GM23338 (cell line): ENCODE measurements at regions not wholly inside any gene's neighbourhood (a gene's known extent, or its start where the extent isn't known, plus 50 kb on each side); places are given as distances from the start of the nearest gene placed in this dataset.

ENCODE experiments used
- CREB1 ChIP-seq: fragments of 250-450 bp; sonication (Bioruptor Pico); IDR thresholded peaks from 2 replicates; pipeline ENCODE4 v1.5.0; 2020; ENCODE audit warnings: low read depth, mild to moderate bottlenecking, moderate library complexity
- CTCF ChIP-seq, 2 experiments: fragments of 200-600 bp in 1 of 2; sonication (generic) in 1 of 2; conservative IDR thresholded peaks; 2 replicates each; pipeline versions ENCODE4 v1.5.1 to v1.6.1; 2016 to 2017; ENCODE audit warnings: antibody characterized with exemption in 2 of 2, low read depth in 2 of 2, mild to moderate bottlenecking in 2 of 2, moderate library complexity in 1 of 2
- EZH2 ChIP-seq: fragments of 200-600 bp; sonication (generic); IDR thresholded peaks from one replicate; pipeline ENCODE4 v1.8.0; 2017; ENCODE audit warnings: antibody characterized with exemption, mild to moderate bottlenecking, low read depth; ENCODE audit not compliant: unreplicated experiment
- EZH2phosphoT487 ChIP-seq: fragments of 200-600 bp; sonication (generic); IDR thresholded peaks from one replicate; pipeline ENCODE4 v1.8.1; 2018; ENCODE audit warnings: antibody characterized with exemption; ENCODE audit not compliant: unreplicated experiment
- JUNB ChIP-seq: IDR thresholded peaks from one replicate; pipeline ENCODE4 v1.6.1; 2016; ENCODE audit warnings: antibody characterized with exemption; ENCODE audit not compliant: unreplicated experiment
- NANOG ChIP-seq: IDR thresholded peaks from 2 replicates; pipeline ENCODE4 v1.6.1; 2016; ENCODE audit warnings: antibody characterized with exemption, borderline replicate concordance
- POLR2AphosphoS5 ChIP-seq: IDR thresholded peaks from 2 replicates; pipeline ENCODE4 v1.6.1; 2016; ENCODE audit warnings: antibody characterized with exemption, low read depth
- ZNF114 ChIP-seq: fragments of 250-450 bp; sonication (Bioruptor Pico); IDR thresholded peaks from 2 replicates; pipeline ENCODE4 v1.5.0; 2020; ENCODE audit warnings: mild to moderate bottlenecking, moderate library complexity
- TF ChIP-seq, protein P1 (sequence below): IDR thresholded peaks from one replicate; pipeline ENCODE4 v1.6.1; 2018; ENCODE audit warnings: antibody characterized with exemption; ENCODE audit not compliant: unreplicated experiment
- TF ChIP-seq, protein P2 (sequence below): IDR thresholded peaks from 2 replicates; pipeline ENCODE4 v1.6.1; 2016; ENCODE audit warnings: antibody characterized with exemption

DNA sequence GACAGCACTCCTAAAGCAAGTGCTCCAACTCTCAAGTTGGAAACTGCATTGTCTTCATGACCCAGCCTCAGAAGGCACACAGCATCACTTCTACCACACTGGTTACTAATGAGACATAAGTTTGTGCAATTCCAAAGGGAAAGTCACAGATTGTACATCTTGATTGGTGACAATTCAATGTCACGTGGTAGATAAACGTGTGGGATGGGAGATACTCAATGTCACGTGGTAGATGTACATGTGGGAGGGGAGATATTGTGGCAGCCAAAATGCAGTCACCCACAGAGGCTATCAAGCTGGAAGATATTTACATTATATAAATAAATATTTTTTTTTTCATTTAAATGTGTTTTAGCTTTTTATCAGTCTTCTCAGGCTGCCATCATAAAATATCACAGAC, 393.3 kb downstream of the KIF16B start:
- no peak for TF ChIP-seq CTCF (conservative IDR thresholded peaks at IDR 0.05; ENCODE audit: low read depth in 2 of 2)
- no peak for TF ChIP-seq EZH2
- no peak for TF ChIP-seq POLR2AphosphoS5
- TF ChIP-seq, protein P1, sequence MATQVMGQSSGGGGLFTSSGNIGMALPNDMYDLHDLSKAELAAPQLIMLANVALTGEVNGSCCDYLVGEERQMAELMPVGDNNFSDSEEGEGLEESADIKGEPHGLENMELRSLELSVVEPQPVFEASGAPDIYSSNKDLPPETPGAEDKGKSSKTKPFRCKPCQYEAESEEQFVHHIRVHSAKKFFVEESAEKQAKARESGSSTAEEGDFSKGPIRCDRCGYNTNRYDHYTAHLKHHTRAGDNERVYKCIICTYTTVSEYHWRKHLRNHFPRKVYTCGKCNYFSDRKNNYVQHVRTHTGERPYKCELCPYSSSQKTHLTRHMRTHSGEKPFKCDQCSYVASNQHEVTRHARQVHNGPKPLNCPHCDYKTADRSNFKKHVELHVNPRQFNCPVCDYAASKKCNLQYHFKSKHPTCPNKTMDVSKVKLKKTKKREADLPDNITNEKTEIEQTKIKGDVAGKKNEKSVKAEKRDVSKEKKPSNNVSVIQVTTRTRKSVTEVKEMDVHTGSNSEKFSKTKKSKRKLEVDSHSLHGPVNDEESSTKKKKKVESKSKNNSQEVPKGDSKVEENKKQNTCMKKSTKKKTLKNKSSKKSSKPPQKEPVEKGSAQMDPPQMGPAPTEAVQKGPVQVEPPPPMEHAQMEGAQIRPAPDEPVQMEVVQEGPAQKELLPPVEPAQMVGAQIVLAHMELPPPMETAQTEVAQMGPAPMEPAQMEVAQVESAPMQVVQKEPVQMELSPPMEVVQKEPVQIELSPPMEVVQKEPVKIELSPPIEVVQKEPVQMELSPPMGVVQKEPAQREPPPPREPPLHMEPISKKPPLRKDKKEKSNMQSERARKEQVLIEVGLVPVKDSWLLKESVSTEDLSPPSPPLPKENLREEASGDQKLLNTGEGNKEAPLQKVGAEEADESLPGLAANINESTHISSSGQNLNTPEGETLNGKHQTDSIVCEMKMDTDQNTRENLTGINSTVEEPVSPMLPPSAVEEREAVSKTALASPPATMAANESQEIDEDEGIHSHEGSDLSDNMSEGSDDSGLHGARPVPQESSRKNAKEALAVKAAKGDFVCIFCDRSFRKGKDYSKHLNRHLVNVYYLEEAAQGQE = no peak
- no peak for TF ChIP-seq NANOG
- no peak for TF ChIP-seq EZH2phosphoT487
- no peak for TF ChIP-seq JUNB
- TF ChIP-seq, protein P2, sequence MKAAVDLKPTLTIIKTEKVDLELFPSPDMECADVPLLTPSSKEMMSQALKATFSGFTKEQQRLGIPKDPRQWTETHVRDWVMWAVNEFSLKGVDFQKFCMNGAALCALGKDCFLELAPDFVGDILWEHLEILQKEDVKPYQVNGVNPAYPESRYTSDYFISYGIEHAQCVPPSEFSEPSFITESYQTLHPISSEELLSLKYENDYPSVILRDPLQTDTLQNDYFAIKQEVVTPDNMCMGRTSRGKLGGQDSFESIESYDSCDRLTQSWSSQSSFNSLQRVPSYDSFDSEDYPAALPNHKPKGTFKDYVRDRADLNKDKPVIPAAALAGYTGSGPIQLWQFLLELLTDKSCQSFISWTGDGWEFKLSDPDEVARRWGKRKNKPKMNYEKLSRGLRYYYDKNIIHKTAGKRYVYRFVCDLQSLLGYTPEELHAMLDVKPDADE = no peak
- no peak for TF ChIP-seq CREB1 (CRISPR knock-in tag)
- no peak for TF ChIP-seq ZNF114 (CRISPR knock-in tag)
